ENCODE measurements at regions not wholly inside any gene's neighbourhood (a gene's known extent, or its start where the extent isn't known, plus 50 kb on each side); places are given as distances from the start of the nearest gene placed in this dataset.

DNA sequence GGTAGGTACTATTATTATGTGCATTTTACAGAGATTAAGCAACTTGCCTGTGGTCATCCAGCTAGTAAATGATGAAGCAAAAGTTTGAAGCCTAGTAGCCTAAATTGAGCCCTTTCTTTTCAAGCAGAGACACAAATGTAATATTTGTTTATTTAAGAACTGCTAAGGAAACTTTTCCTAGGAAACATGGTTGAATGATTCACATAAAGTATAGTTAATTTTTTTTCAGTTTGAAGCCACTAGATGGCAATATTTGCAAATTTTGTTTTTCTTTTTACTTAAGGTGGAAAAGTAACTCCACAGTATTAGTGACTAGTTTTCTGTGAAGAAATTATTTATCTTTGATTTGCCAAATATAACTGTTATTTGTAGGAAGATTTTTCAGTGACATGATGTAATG is 52.8 kb upstream of the ANKRD17 start:
- no peaks in the 10 kb centered on the region for H3K9me3 Mint-ChIP-seq
- peaks cover 2% of the 10 kb centered on the region for H3K27me3 Mint-ChIP-seq
- no peak for DNase-seq
- H3K36me3 Mint-ChIP-seq (ENCODE audit: low read depth): no peaks in the 10 kb centered on the region
- no peak overlapping the region for H3K4me3 Mint-ChIP-seq
- POLR2A ChIA-PET: no interaction called here
- CTCF ChIA-PET: no interaction called here
- no peak overlapping the region for H3K27ac Mint-ChIP-seq
- no peaks in the 10 kb centered on the region for H3K4me1 Mint-ChIP-seq

- no peak overlapping the region for H3K4me3 Mint-ChIP-seq
- ChIA-PET POLR2A (no interaction called here), CTCF (no interaction called here)
- no peak for DNase-seq
- H3K9me3 Mint-ChIP-seq: no peaks in the 10 kb centered on the region
- no peaks in the 10 kb centered on the region for H3K36me3 Mint-ChIP-seq (ENCODE audit: low read depth)
- H3K4me1 Mint-ChIP-seq: no peaks in the 10 kb centered on the region
- no peak overlapping the region for H3K27ac Mint-ChIP-seq
- H3K27me3 Mint-ChIP-seq: peaks cover 2% of the 10 kb centered on the region
These were observed 50.6 kb upstream of the ANKRD17 start for GRCh38 chr4:73309211-73309610.

Data from activated CD4-positive, alpha-beta T cell treated with anti-CD3 and anti-CD28 coated beads, Interleukin-2, amount 10 ng/mL, durations not matched to agents 7 days and 5 days (primary cell).